IMR-90 (cell line): ENCODE measurements at regions not wholly inside any gene's neighbourhood (a gene's known extent, or its start where the extent isn't known, plus 50 kb on each side); places are given as distances from the start of the nearest gene placed in this dataset.

Source experiments
- ATAC-seq: fragments of 200-7000 bp; cut with Tn5 transposase; 2 replicates; pipeline ENCODE4 v1.9.1; 2020; ENCODE audit warnings: low read depth, mild to moderate bottlenecking, moderate library complexity
- BruUV-seq: library from RNA; stranded (reverse); fragments of 400-500 nt; replicated peaks from 2 replicates; lab custom pipeline; 2021; lab: Mats Ljungman, UMichigan
- CTCF ChIA-PET: fragments of 300-600 bp; formaldehyde crosslinking; extraction: SDS; loops from one replicate; lab custom pipeline; 2021; ENCODE audit warnings: antibody characterized with exemption; lab: Yijun Ruan, JAX
- POLR2A ChIA-PET: fragments of 300-600 bp; sonication (Branson Sonifier 250); formaldehyde crosslinking; loops from one replicate; lab custom pipeline; 2022; ENCODE audit warnings: antibody characterized with exemption; ENCODE audit not compliant: unreplicated experiment; lab: Charles Lee
- DNase-seq: peaks from one replicate; pipeline ENCODE4 v3.0.0; 2013
- H2AFZ ChIP-seq: replicated peaks from 2 replicates; pipeline ENCODE3; 2013; ENCODE audit warnings: low read length, mild to moderate bottlenecking; ENCODE audit not compliant: poor library complexity
- H2AK5ac ChIP-seq: 2 replicates; pipeline ENCODE4 v1.6.1; 2013; ENCODE audit warnings: low read depth, low read length, inconsistent platforms
- H2AK9ac ChIP-seq: replicated peaks from 2 replicates; pipeline ENCODE3; 2013; ENCODE audit warnings: mild to moderate bottlenecking, low read depth, low read length, moderate library complexity; ENCODE audit not compliant: poor library complexity
- H2BK120ac ChIP-seq: 2 replicates; pipeline ENCODE4 v1.6.1; 2013; ENCODE audit warnings: low read depth, low read length, inconsistent platforms
- H2BK15ac ChIP-seq: 3 replicates; pipeline ENCODE4 v1.6.1; 2013; ENCODE audit warnings: low read depth, low read length, inconsistent platforms
- H2BK20ac ChIP-seq: 2 replicates; pipeline ENCODE4 v1.6.1; 2013; ENCODE audit warnings: low read depth, mild to moderate bottlenecking, inconsistent platforms, low read length, moderate library complexity
- H2BK5ac ChIP-seq: 2 replicates; pipeline ENCODE4 v1.6.1; 2013; ENCODE audit warnings: mild to moderate bottlenecking, low read depth, low read length, inconsistent platforms; ENCODE audit not compliant: poor library complexity, severe bottlenecking
- H3K14ac ChIP-seq: replicated peaks from 2 replicates; pipeline ENCODE4 v1.6.1; 2013; ENCODE audit warnings: low read depth, low read length, inconsistent platforms
- H3K18ac ChIP-seq: 2 replicates; pipeline ENCODE4 v1.6.1; 2013; ENCODE audit warnings: low read depth, low read length, control low read depth
- H3K23ac ChIP-seq: 2 replicates; pipeline ENCODE4 v1.6.1; 2013; ENCODE audit warnings: low read depth, low read length, inconsistent platforms
- H3K27ac ChIP-seq: 2 replicates; pipeline ENCODE4 v1.5.1; 2013; ENCODE audit warnings: mild to moderate bottlenecking, control low read depth, low read length; ENCODE audit not compliant: insufficient read depth
- H3K27me3 ChIP-seq: 2 replicates; pipeline ENCODE4 v1.6.1; 2013; ENCODE audit warnings: low read length; ENCODE audit not compliant: control insufficient read depth, insufficient read depth
- H3K36me3 ChIP-seq: 2 replicates; pipeline ENCODE4 v1.6.1; 2013; ENCODE audit warnings: low read length, mixed read lengths; ENCODE audit not compliant: control insufficient read depth, insufficient read depth
- H3K4ac ChIP-seq: 2 replicates; pipeline ENCODE4 v1.6.1; 2013; ENCODE audit warnings: low read depth, low read length, inconsistent platforms
- H3K4me1 ChIP-seq: 2 replicates; pipeline ENCODE4 v1.6.1; 2013; ENCODE audit warnings: low read length, mixed read lengths; ENCODE audit not compliant: control insufficient read depth, insufficient read depth
- H3K4me2 ChIP-seq: 2 replicates; pipeline ENCODE4 v1.6.1; 2013; ENCODE audit warnings: low read depth, mild to moderate bottlenecking, control low read depth, low read length, moderate library complexity
- H3K4me3 ChIP-seq: 2 replicates; pipeline ENCODE4 v1.5.1; 2013; ENCODE audit warnings: low read depth, mild to moderate bottlenecking, control low read depth, low read length, moderate library complexity; ENCODE audit not compliant: insufficient read depth
- H3K56ac ChIP-seq: 2 replicates; pipeline ENCODE4 v1.6.1; 2013; ENCODE audit warnings: low read length, inconsistent platforms; ENCODE audit not compliant: insufficient read depth; ENCODE audit errors: extremely low read depth
- H3K79me1 ChIP-seq, 2 experiments: 2 replicates each; pipeline ENCODE4 v1.6.1; 2013; ENCODE audit warnings: low read length in 2 of 2, inconsistent platforms in 1 of 2, low read depth in 1 of 2
- H3K9ac ChIP-seq: 2 replicates; pipeline ENCODE4 v1.6.1; 2013; ENCODE audit warnings: low read depth, low read length, control low read depth
- H3K9me1 ChIP-seq: 2 replicates; pipeline ENCODE4 v1.6.1; 2013; ENCODE audit warnings: low read length, inconsistent platforms; ENCODE audit not compliant: insufficient read depth
- H3K9me3 ChIP-seq: 2 replicates; pipeline ENCODE4 v1.6.1; 2013; ENCODE audit warnings: low read length; ENCODE audit not compliant: control insufficient read depth, insufficient read depth
- H4K20me1 ChIP-seq: 2 replicates; pipeline ENCODE4 v1.6.1; 2013; ENCODE audit warnings: low read length, inconsistent platforms; ENCODE audit not compliant: insufficient read depth
- H4K5ac ChIP-seq: 2 replicates; pipeline ENCODE4 v1.6.1; 2013; ENCODE audit warnings: mild to moderate bottlenecking, low read depth, low read length, control low read depth
- H4K8ac ChIP-seq, 2 experiments: 2 replicates each; pipeline ENCODE4 v1.6.1; 2013; ENCODE audit warnings: low read depth in 2 of 2, low read length in 2 of 2, control low read depth in 1 of 2, inconsistent platforms in 1 of 2
- H4K91ac ChIP-seq: 2 replicates; pipeline ENCODE4 v1.6.1; 2013; ENCODE audit warnings: low read depth, low read length, inconsistent platforms; ENCODE audit not compliant: insufficient read depth
- BHLHE40 ChIP-seq: fragments of 150-350 bp; IDR thresholded peaks from 2 replicates; pipeline ENCODE4 v1.6.1; 2016; ENCODE audit warnings: mild to moderate bottlenecking, low read depth, low read length
- CEBPB ChIP-seq: IDR thresholded peaks from 2 replicates; pipeline ENCODE4 v1.6.1; 2012; ENCODE audit warnings: low read depth, low read length, improper control_type of control experiment
- CHD1 ChIP-seq: IDR thresholded peaks from 2 replicates; pipeline ENCODE4 v1.6.1; 2012; ENCODE audit warnings: low read depth, low read length, improper control_type of control experiment
- ELK1 ChIP-seq: fragments of 150-350 bp; IDR thresholded peaks from 2 replicates; pipeline ENCODE4 v1.6.1; 2016; ENCODE audit warnings: low read depth, mild to moderate bottlenecking, low read length, moderate library complexity, borderline replicate concordance
- FOS ChIP-seq: fragments of 150-350 bp; IDR thresholded peaks from 2 replicates; pipeline ENCODE4 v1.6.1; 2016; ENCODE audit warnings: low read depth, low read length
- MAFK ChIP-seq: IDR thresholded peaks from 2 replicates; pipeline ENCODE4 v1.6.1; 2012; ENCODE audit warnings: low read depth, low read length, improper control_type of control experiment
- MAZ ChIP-seq: IDR thresholded peaks from 2 replicates; pipeline ENCODE4 v1.6.1; 2012; ENCODE audit warnings: low read depth, mild to moderate bottlenecking, low read length, improper control_type of control experiment, moderate library complexity, borderline replicate concordance
- MXI1 ChIP-seq: IDR thresholded peaks from 2 replicates; pipeline ENCODE4 v1.6.1; 2012; ENCODE audit warnings: low read depth, mild to moderate bottlenecking, low read length, moderate library complexity, borderline replicate concordance
- POLR2A ChIP-seq: IDR thresholded peaks from 2 replicates; pipeline ENCODE4 v1.6.1; 2012; ENCODE audit warnings: mild to moderate bottlenecking, low read depth, low read length
- RAD21 ChIP-seq: IDR thresholded peaks from 2 replicates; pipeline ENCODE4 v1.6.1; 2012; ENCODE audit warnings: low read length, improper control_type of control experiment
- RFX5 ChIP-seq: IDR thresholded peaks from 2 replicates; pipeline ENCODE4 v1.8.0; 2012; ENCODE audit warnings: low read depth, mild to moderate bottlenecking, low read length, moderate library complexity
- SMC3 ChIP-seq: fragments of 150-350 bp; IDR thresholded peaks from 2 replicates; pipeline ENCODE4 v1.6.1; 2016; ENCODE audit warnings: low read depth, mild to moderate bottlenecking, antibody characterized with exemption, low read length, moderate library complexity
- WGBS, 2 experiments: methylation state at CpG; one replicate each; pipeline versions ENCODE4 v1.1.5 to v1.1.7; 2013; ENCODE audit warnings: missing lambda C conversion rate in 2 of 2; ENCODE audit not compliant: insufficient read length in 1 of 2; ENCODE audit errors: extremely low coverage in 2 of 2; 5-methylcytosine and 5-hydroxymethylcytosine counted together
- dilution Hi-C: fragments of 300-500 bp; cut with HindIII; formaldehyde crosslinking; loops from one replicate; pipeline ENCODE4 v1.14.3; 2018; ENCODE audit warnings: low sequenced_read_pairs; ENCODE audit not compliant: unreplicated experiment
- in situ Hi-C: fragments of 300-500 bp; cut with MboI; formaldehyde crosslinking; loops from 3 replicates; pipeline ENCODE4 v1.14.3; 2019; ENCODE audit warnings: low sequenced_read_pairs, inconsistent platforms, mixed read lengths
- intact Hi-C: fragments of 100-400 bp; cut with micrococcal nuclease; formaldehyde crosslinking; loops from 2 replicates; pipeline ENCODE4 v1.10.0; 2022

GRCh38 chr16:79673635-79674034 lies 73.1 kb upstream of the MAF start:
- Histone ChIP-seq H3K36me3 (no peaks in the 10 kb centered on the region), H2AK9ac (no peak overlapping the region), H4K5ac (no peak overlapping the region), H3K9me3 (peaks cover 2% of the 10 kb centered on the region), H3K14ac (no peak overlapping the region), H4K91ac (no peak overlapping the region), H2AK5ac (no peak overlapping the region), H3K27ac (no peak overlapping the region), H3K4ac (no peak overlapping the region), H4K8ac (no peak overlapping the region), H3K27me3 (no peaks in the 10 kb centered on the region), H3K9ac (no peak overlapping the region), H3K79me1 (no peaks in the 10 kb centered on the region), H3K23ac (no peak overlapping the region), H2BK15ac (no peak overlapping the region), H2BK120ac (no peak overlapping the region), H2AFZ (no peak overlapping the region), H3K9me1 (no peaks in the 10 kb centered on the region), H4K20me1 (no peaks in the 10 kb centered on the region), H3K4me2 (no peak overlapping the region), H3K4me1 (no peaks in the 10 kb centered on the region), H3K56ac (no peak overlapping the region), H2BK5ac (no peak overlapping the region), H3K4me3 (no peak overlapping the region), H2BK20ac (no peak overlapping the region), H3K18ac (no peak overlapping the region)
- no peak for TF ChIP-seq CHD1
- no peak for TF ChIP-seq RAD21
- no peak for TF ChIP-seq ELK1
- no peak for TF ChIP-seq RFX5
- TF ChIP-seq CEBPB, result no peak
- no peak for TF ChIP-seq MAFK
- no peak for TF ChIP-seq POLR2A
- TF ChIP-seq BHLHE40, result no peak
- TF ChIP-seq MXI1, result no peak
- TF ChIP-seq FOS, result no peak
- TF ChIP-seq MAZ, result no peak
- no peak for TF ChIP-seq SMC3
- BruUV-seq, result no TSS peak
- POLR2A ChIA-PET, result no interaction called here
- CTCF ChIA-PET, result no interaction called here
- no peak for ATAC-seq
- intact Hi-C loops, result no loop called here
- in situ Hi-C loops, result no loop called here
- no CpG with 5 or more reads among the region's 3 CpGs for WGBS, 2 experiments
- DNase-seq, result no peak
- dilution Hi-C loops, result no loop called here
